GM12865 (cell line): ENCODE measurements at regions not wholly inside any gene's neighbourhood (a gene's known extent, or its start where the extent isn't known, plus 50 kb on each side); places are given as distances from the start of the nearest gene placed in this dataset.

Experiments
- DNase-seq: peaks from one replicate; pipeline ENCODE4 v3.0.0; 2010; ENCODE audit warnings: low read depth
- H3K4me3 ChIP-seq: 2 replicates; pipeline ENCODE4 v1.5.1; 2011; ENCODE audit warnings: mild to moderate bottlenecking, low read depth, low read length, control low read depth
- CTCF ChIP-seq: IDR thresholded peaks from 2 replicates; pipeline ENCODE4 v1.5.1; 2011; ENCODE audit warnings: low read length, control low read depth, low read depth, inconsistent platforms; ENCODE audit not compliant: insufficient read depth; ENCODE audit errors: missing control alignments

GRCh38 chr10:105409370-105409769, 768.3 kb downstream of the SORCS3 start:
- TF ChIP-seq CTCF, result no peak
- H3K4me3 ChIP-seq, result no peak overlapping the region
- no peak for DNase-seq

GRCh38 chr10:105406488-105406887, 765.4 kb downstream of the SORCS3 start:
- H3K4me3 ChIP-seq, result no peak overlapping the region
- DNase-seq, result no peak
- no peak for TF ChIP-seq CTCF

GRCh38 chr10:105398202-105398601, 757.1 kb downstream of the SORCS3 start:
- DNase-seq, result no peak

GRCh38 chr10:105391670-105392351, 750.7 kb downstream of the SORCS3 start:
- no peak for TF ChIP-seq CTCF
- no peak for DNase-seq
- no peak overlapping the region for H3K4me3 ChIP-seq

More at GRCh38 chr10:105398202-105398601, 757.1 kb downstream of the SORCS3 start:
- TF ChIP-seq CTCF, result no peak
- no peak overlapping the region for H3K4me3 ChIP-seq

- H3K4me3 ChIP-seq, result no peak overlapping the region
- no peak for TF ChIP-seq CTCF
- DNase-seq, result no peak
Observed at GRCh38 chr10:105387971-105388370, 746.9 kb downstream of the SORCS3 start.

- no peak overlapping the region for H3K4me3 ChIP-seq
- no peak for DNase-seq
- no peak for TF ChIP-seq CTCF
Observed at GRCh38 chr10:105383978-105384377, 742.9 kb downstream of the SORCS3 start.

GRCh38 chr10:105370692-105371091, 729.6 kb downstream of the SORCS3 start:
- no peak overlapping the region for H3K4me3 ChIP-seq
- no peak for TF ChIP-seq CTCF
- no peak for DNase-seq
